GM19240 (cell line): ENCODE measurements at regions not wholly inside any gene's neighbourhood (a gene's known extent, or its start where the extent isn't known, plus 50 kb on each side); places are given as distances from the start of the nearest gene placed in this dataset.

Experiments
- DNase-seq: peaks from one replicate; pipeline ENCODE4 v3.0.0; 2011; ENCODE audit warnings: low spot score; ENCODE audit not compliant: insufficient read length

GRCh38 chr2:5841126-5841525 is 148.9 kb downstream of the SOX11 start:
- DNase-seq: no peak

- no peak for DNase-seq
These were observed 150.1 kb downstream of the SOX11 start for GRCh38 chr2:5842326-5842725.

GRCh38 chr2:5845798-5846330 is 153.7 kb downstream of the SOX11 start:
- DNase-seq: no peak

GRCh38 chr2:5846881-5847280 is 154.7 kb downstream of the SOX11 start:
- DNase-seq: no peak

- no peak for DNase-seq
These were observed 157.4 kb downstream of the SOX11 start for GRCh38 chr2:5849562-5849961.

GRCh38 chr2:5851410-5851809 is 159.2 kb downstream of the SOX11 start:
- DNase-seq: no peak

GRCh38 chr2:5854797-5855196 is 162.6 kb downstream of the SOX11 start:
- DNase-seq: no peak

- no peak for DNase-seq
These were observed 174.9 kb downstream of the SOX11 start for GRCh38 chr2:5867056-5867455.

- no peak for DNase-seq
These were observed 176.7 kb downstream of the SOX11 start for GRCh38 chr2:5868931-5869330.

- no peak for DNase-seq
These were observed 177.8 kb downstream of the SOX11 start for GRCh38 chr2:5869936-5870335.

GRCh38 chr2:5877360-5877759 is 185.2 kb downstream of the SOX11 start:
- no peak for DNase-seq

GRCh38 chr2:5885451-5886173 is 193.4 kb downstream of the SOX11 start:
- no peak for DNase-seq

- DNase-seq: no peak
These were observed 194.3 kb downstream of the SOX11 start for GRCh38 chr2:5886462-5886861.

- no peak for DNase-seq
These were observed 195.9 kb downstream of the SOX11 start for GRCh38 chr2:5888126-5888525.

GRCh38 chr2:5889519-5889918 is 197.3 kb downstream of the SOX11 start:
- no peak for DNase-seq

- DNase-seq: no peak
These were observed 202.2 kb downstream of the SOX11 start for GRCh38 chr2:5894355-5894754.

- no peak for DNase-seq
These were observed 203.1 kb downstream of the SOX11 start for GRCh38 chr2:5895284-5895683.

- DNase-seq: no peak
These were observed 205.1 kb downstream of the SOX11 start for GRCh38 chr2:5897249-5897648.

- no peak for DNase-seq
These were observed 206.5 kb downstream of the SOX11 start for GRCh38 chr2:5898667-5899066.

GRCh38 chr2:5905661-5906060 is 213.5 kb downstream of the SOX11 start:
- DNase-seq: no peak

- no peak for DNase-seq
These were observed 215.9 kb downstream of the SOX11 start for GRCh38 chr2:5908071-5908470.

- DNase-seq: no peak
These were observed 219.5 kb downstream of the SOX11 start for GRCh38 chr2:5911718-5912117.

- DNase-seq: no peak
These were observed 221.7 kb downstream of the SOX11 start for GRCh38 chr2:5913711-5914395.
